ENCODE measurements at regions not wholly inside any gene's neighbourhood (a gene's known extent, or its start where the extent isn't known, plus 50 kb on each side); places are given as distances from the start of the nearest gene placed in this dataset.

- Histone ChIP-seq H3K4me1 (ENCODE audit: control insufficient read depth in 2 of 2, insufficient read depth in 2 of 2, low read length in 2 of 2) (no peaks in the 10 kb centered on the region), H3K27me3 (ENCODE audit: control insufficient read depth in 2 of 2, insufficient read depth in 1 of 2, low read length in 1 of 2) (no peaks in the 10 kb centered on the region), H3K27ac (ENCODE audit: low read depth in 1 of 2, low read length in 1 of 2) (no peak overlapping the region), H3K4me3 (ENCODE audit: low read length in 2 of 2) (no peak overlapping the region), H3K36me3 (ENCODE audit: control insufficient read depth in 2 of 2, insufficient read depth in 2 of 2, low read length in 1 of 2) (no peaks in the 10 kb centered on the region), H3K9me3 (ENCODE audit: control insufficient read depth in 2 of 2, insufficient read depth in 1 of 2, low read length in 1 of 2) (no peaks in the 10 kb centered on the region)
- no peak for DNase-seq (ENCODE audit: low read depth in 6 of 9, low spot score in 9 of 9)
- WGBS, result 92% methylated on average over 5 of the region's 5 CpGs
Observed at GRCh38 chr12:45611495-45611894, 118.0 kb upstream of the ARID2 start.

- H3K27me3 ChIP-seq (ENCODE audit: control insufficient read depth in 2 of 2, insufficient read depth in 1 of 2, low read length in 1 of 2), result no peaks in the 10 kb centered on the region
- H3K9me3 ChIP-seq (ENCODE audit: control insufficient read depth in 2 of 2, insufficient read depth in 1 of 2, low read length in 1 of 2), result no peaks in the 10 kb centered on the region
- no peak overlapping the region for H3K4me3 ChIP-seq (ENCODE audit: low read length in 2 of 2)
- no peaks in the 10 kb centered on the region for H3K36me3 ChIP-seq (ENCODE audit: control insufficient read depth in 2 of 2, insufficient read depth in 2 of 2, low read length in 1 of 2)
- H3K27ac ChIP-seq (ENCODE audit: low read depth in 1 of 2, low read length in 1 of 2), result no peak overlapping the region
- WGBS, result 95% methylated on average over 7 of the region's 7 CpGs
- H3K4me1 ChIP-seq (ENCODE audit: control insufficient read depth in 2 of 2, insufficient read depth in 2 of 2, low read length in 2 of 2), result no peaks in the 10 kb centered on the region
- DNase-seq (ENCODE audit: low read depth in 6 of 9, low spot score in 9 of 9), result no peak
Observed at GRCh38 chr12:45612044-45612794, 117.3 kb upstream of the ARID2 start.

DNA sequence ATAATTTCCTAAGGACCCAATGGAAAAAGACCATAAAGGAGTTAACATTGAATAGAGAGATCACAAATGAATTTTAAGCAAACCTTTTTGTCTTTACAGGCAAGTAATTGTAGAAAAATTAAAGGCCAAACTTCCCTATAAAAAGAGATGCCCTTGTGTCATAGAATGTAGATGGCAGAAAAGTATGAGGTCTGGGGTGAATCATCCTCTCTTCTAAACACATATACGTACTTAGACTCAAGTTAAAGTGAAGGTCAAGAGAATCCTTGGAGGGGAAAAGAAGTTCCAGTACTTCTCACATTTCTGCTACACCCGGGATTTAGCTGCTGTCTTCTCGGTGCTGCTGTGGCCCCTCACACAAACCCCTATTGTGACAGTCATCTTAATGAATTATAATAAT is 116.2 kb upstream of the ARID2 start:
- 96% methylated on average over 3 of the region's 3 CpGs for WGBS

DNA sequence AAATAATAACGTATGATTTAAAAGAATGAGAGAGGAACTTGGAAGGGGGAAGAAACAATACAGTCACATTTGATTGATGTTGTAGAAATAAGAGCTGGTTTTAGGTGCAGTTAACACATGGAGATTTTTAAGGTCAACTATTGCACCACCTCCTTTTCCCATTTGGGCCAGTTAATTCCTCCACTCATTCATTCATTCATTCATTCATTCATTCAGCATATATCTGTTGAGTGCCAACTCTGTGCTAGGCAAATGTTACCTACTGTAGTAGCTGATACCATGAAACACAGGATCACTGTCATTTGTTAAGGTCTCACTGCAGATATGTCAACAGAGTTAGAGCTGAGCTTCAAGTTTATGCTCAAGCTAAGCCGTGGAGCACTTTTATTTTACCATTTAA is 115.7 kb upstream of the ARID2 start:
- Histone ChIP-seq H3K4me1 (ENCODE audit: control insufficient read depth in 2 of 2, insufficient read depth in 2 of 2, low read length in 2 of 2) (no peaks in the 10 kb centered on the region), H3K9me3 (ENCODE audit: control insufficient read depth in 2 of 2, insufficient read depth in 1 of 2, low read length in 1 of 2) (no peaks in the 10 kb centered on the region), H3K27ac (ENCODE audit: low read depth in 1 of 2, low read length in 1 of 2) (no peak overlapping the region), H3K4me3 (ENCODE audit: low read length in 2 of 2) (no peak overlapping the region), H3K27me3 (ENCODE audit: control insufficient read depth in 2 of 2, insufficient read depth in 1 of 2, low read length in 1 of 2) (no peaks in the 10 kb centered on the region), H3K36me3 (ENCODE audit: control insufficient read depth in 2 of 2, insufficient read depth in 2 of 2, low read length in 1 of 2) (no peaks in the 10 kb centered on the region)
- no peak for DNase-seq (ENCODE audit: low read depth in 6 of 9, low spot score in 9 of 9)
- 95% methylated on average over 2 of the region's 2 CpGs for WGBS

More for the DNA sequence above, 116.2 kb upstream of the ARID2 start:
- no peak overlapping the region for H3K4me3 ChIP-seq (ENCODE audit: low read length in 2 of 2)
- no peaks in the 10 kb centered on the region for H3K36me3 ChIP-seq (ENCODE audit: control insufficient read depth in 2 of 2, insufficient read depth in 2 of 2, low read length in 1 of 2)
- H3K27me3 ChIP-seq (ENCODE audit: control insufficient read depth in 2 of 2, insufficient read depth in 1 of 2, low read length in 1 of 2), result no peaks in the 10 kb centered on the region
- no peak overlapping the region for H3K27ac ChIP-seq (ENCODE audit: low read depth in 1 of 2, low read length in 1 of 2)
- H3K9me3 ChIP-seq (ENCODE audit: control insufficient read depth in 2 of 2, insufficient read depth in 1 of 2, low read length in 1 of 2), result no peaks in the 10 kb centered on the region
- no peaks in the 10 kb centered on the region for H3K4me1 ChIP-seq (ENCODE audit: control insufficient read depth in 2 of 2, insufficient read depth in 2 of 2, low read length in 2 of 2)
- DNase-seq (ENCODE audit: low read depth in 6 of 9, low spot score in 9 of 9), result no peak

- H3K27ac ChIP-seq (ENCODE audit: low read depth in 1 of 2, low read length in 1 of 2), result no peak overlapping the region
- H3K36me3 ChIP-seq (ENCODE audit: control insufficient read depth in 2 of 2, insufficient read depth in 2 of 2, low read length in 1 of 2), result no peaks in the 10 kb centered on the region
- 92% methylated on average over 1 of the region's 1 CpG for WGBS
- no peak overlapping the region for H3K4me3 ChIP-seq (ENCODE audit: low read length in 2 of 2)
- DNase-seq (ENCODE audit: low read depth in 6 of 9, low spot score in 9 of 9), result no peak
- no peaks in the 10 kb centered on the region for H3K9me3 ChIP-seq (ENCODE audit: control insufficient read depth in 2 of 2, insufficient read depth in 1 of 2, low read length in 1 of 2)
- no peaks in the 10 kb centered on the region for H3K4me1 ChIP-seq (ENCODE audit: control insufficient read depth in 2 of 2, insufficient read depth in 2 of 2, low read length in 2 of 2)
- H3K27me3 ChIP-seq (ENCODE audit: control insufficient read depth in 2 of 2, insufficient read depth in 1 of 2, low read length in 1 of 2), result no peaks in the 10 kb centered on the region
Observed at GRCh38 chr12:45615268-45615667, 114.2 kb upstream of the ARID2 start.

DNA sequence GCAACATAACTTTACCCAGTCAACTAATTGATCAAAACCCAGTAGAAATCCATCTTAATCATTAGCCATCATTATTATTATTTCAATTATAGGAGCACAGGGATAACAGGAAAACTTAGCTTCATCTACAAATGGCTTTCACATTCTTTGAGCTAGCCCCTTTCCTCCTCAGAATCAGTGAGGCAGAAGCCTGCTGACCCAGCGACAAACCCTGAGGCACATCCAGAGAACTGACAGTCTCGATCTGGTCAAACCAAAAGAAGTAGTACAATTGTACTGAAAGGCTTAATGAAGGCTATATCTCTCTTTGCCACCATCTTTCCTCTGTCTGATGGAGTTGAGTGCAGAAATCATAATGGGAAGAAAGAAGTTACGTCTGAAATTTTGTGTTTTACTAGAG is 109.8 kb upstream of the ARID2 start:
- WGBS, result 95% methylated on average over 3 of the region's 3 CpGs
- H3K36me3 ChIP-seq (ENCODE audit: control insufficient read depth in 2 of 2, insufficient read depth in 2 of 2, low read length in 1 of 2), result no peaks in the 10 kb centered on the region

GRCh38 chr12:45621703-45622102 is 107.8 kb upstream of the ARID2 start:
- Histone ChIP-seq H3K4me1 (ENCODE audit: control insufficient read depth in 2 of 2, insufficient read depth in 2 of 2, low read length in 2 of 2) (no peaks in the 10 kb centered on the region), H3K27me3 (ENCODE audit: control insufficient read depth in 2 of 2, insufficient read depth in 1 of 2, low read length in 1 of 2) (no peaks in the 10 kb centered on the region), H3K4me3 (ENCODE audit: low read length in 2 of 2) (no peak overlapping the region), H3K9me3 (ENCODE audit: control insufficient read depth in 2 of 2, insufficient read depth in 1 of 2, low read length in 1 of 2) (no peaks in the 10 kb centered on the region), H3K36me3 (ENCODE audit: control insufficient read depth in 2 of 2, insufficient read depth in 2 of 2, low read length in 1 of 2) (no peaks in the 10 kb centered on the region), H3K27ac (ENCODE audit: low read depth in 1 of 2, low read length in 1 of 2) (no peak overlapping the region)
- WGBS, result 100% methylated on average over 1 of the region's 1 CpG
- DNase-seq (ENCODE audit: low read depth in 6 of 9, low spot score in 9 of 9), result no peak

More for the DNA sequence above, 109.8 kb upstream of the ARID2 start:
- Histone ChIP-seq H3K9me3 (ENCODE audit: control insufficient read depth in 2 of 2, insufficient read depth in 1 of 2, low read length in 1 of 2) (no peaks in the 10 kb centered on the region), H3K4me1 (ENCODE audit: control insufficient read depth in 2 of 2, insufficient read depth in 2 of 2, low read length in 2 of 2) (no peaks in the 10 kb centered on the region), H3K27me3 (ENCODE audit: control insufficient read depth in 2 of 2, insufficient read depth in 1 of 2, low read length in 1 of 2) (no peaks in the 10 kb centered on the region), H3K4me3 (ENCODE audit: low read length in 2 of 2) (no peak overlapping the region), H3K27ac (ENCODE audit: low read depth in 1 of 2, low read length in 1 of 2) (no peak overlapping the region)
- no peak for DNase-seq (ENCODE audit: low read depth in 6 of 9, low spot score in 9 of 9)

DNA sequence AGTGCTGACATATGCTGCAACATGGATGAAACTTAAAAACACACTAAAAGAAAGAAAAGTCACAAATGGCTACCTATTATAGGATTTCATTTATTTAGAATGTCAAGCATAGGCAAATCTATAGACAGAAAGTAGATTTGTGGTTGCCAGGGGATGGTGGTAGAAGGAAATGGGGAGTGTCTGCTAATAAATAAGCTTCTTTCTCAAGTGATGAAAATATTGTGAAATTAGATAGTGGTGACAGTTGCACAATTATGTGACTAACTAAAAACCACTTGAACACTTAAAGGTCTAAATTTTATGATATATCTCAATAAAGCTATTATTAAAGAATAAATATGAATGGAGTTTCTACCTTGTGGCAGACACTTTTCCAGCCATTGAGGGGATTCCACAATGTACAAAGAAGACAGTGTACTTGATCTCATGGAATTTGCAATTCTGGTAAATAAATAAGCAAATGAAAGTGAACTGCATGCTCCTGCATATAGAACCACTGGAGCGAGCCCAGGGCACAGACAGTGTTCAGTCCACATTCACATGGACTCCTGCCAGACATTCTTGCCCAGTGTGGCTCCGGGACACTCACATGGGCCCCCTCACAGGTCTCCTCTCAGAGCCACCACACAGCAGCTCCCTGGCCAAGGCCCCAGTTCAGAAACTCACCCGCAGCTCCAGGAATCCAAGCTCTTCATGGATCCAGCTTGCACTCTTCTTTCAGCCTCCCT is 107.1 kb upstream of the ARID2 start:
- WGBS, result 97% methylated on average over 3 of the region's 3 CpGs

DNA sequence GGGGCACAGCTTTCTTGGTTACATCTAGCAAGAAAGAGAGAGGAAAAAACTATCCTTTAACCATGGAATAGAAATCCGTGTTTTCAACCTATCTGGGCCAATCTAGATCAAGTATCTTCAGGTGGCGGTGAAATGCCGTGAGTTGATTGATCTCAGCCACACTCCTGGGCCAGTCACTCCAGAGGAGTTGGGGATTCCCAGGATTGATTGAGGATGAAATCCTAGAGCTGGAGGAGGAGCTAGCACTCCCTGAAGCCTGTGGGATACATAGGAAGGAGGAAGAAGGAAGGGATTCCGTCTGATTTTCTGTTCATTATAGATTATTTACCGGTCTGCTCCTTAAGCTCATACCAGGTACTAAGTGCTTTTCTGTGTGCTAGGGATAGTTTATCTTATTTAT is 106.3 kb upstream of the ARID2 start:
- no peaks in the 10 kb centered on the region for H3K27me3 ChIP-seq (ENCODE audit: control insufficient read depth in 2 of 2, insufficient read depth in 1 of 2, low read length in 1 of 2)
- no peak for DNase-seq (ENCODE audit: low read depth in 6 of 9, low spot score in 9 of 9)
- no peaks in the 10 kb centered on the region for H3K4me1 ChIP-seq (ENCODE audit: control insufficient read depth in 2 of 2, insufficient read depth in 2 of 2, low read length in 2 of 2)
- WGBS, result 96% methylated on average over 5 of the region's 5 CpGs
- H3K36me3 ChIP-seq (ENCODE audit: control insufficient read depth in 2 of 2, insufficient read depth in 2 of 2, low read length in 1 of 2), result no peaks in the 10 kb centered on the region
- no peaks in the 10 kb centered on the region for H3K9me3 ChIP-seq (ENCODE audit: control insufficient read depth in 2 of 2, insufficient read depth in 1 of 2, low read length in 1 of 2)
- H3K4me3 ChIP-seq (ENCODE audit: low read length in 2 of 2), result no peak overlapping the region
- H3K27ac ChIP-seq (ENCODE audit: low read depth in 1 of 2, low read length in 1 of 2), result no peak overlapping the region

More for the DNA sequence above, 107.1 kb upstream of the ARID2 start:
- Histone ChIP-seq H3K27me3 (ENCODE audit: control insufficient read depth in 2 of 2, insufficient read depth in 1 of 2, low read length in 1 of 2) (no peaks in the 10 kb centered on the region), H3K36me3 (ENCODE audit: control insufficient read depth in 2 of 2, insufficient read depth in 2 of 2, low read length in 1 of 2) (no peaks in the 10 kb centered on the region), H3K27ac (ENCODE audit: low read depth in 1 of 2, low read length in 1 of 2) (no peak overlapping the region), H3K9me3 (ENCODE audit: control insufficient read depth in 2 of 2, insufficient read depth in 1 of 2, low read length in 1 of 2) (no peaks in the 10 kb centered on the region), H3K4me3 (ENCODE audit: low read length in 2 of 2) (no peak overlapping the region), H3K4me1 (ENCODE audit: control insufficient read depth in 2 of 2, insufficient read depth in 2 of 2, low read length in 2 of 2) (no peaks in the 10 kb centered on the region)
- DNase-seq (ENCODE audit: low read depth in 6 of 9, low spot score in 9 of 9), result no peak

Measured in thymus (tissue), 11 donors.